NB4 (cell line): ENCODE measurements at regions not wholly inside any gene's neighbourhood (a gene's known extent, or its start where the extent isn't known, plus 50 kb on each side); places are given as distances from the start of the nearest gene placed in this dataset.

Experiments
- DNase-seq: peaks from one replicate; pipeline ENCODE4 v3.0.0; 2010; ENCODE audit warnings: low read depth
- H3K4me3 ChIP-seq: one replicate; pipeline ENCODE4 v1.5.1; 2011; ENCODE audit warnings: mild to moderate bottlenecking, low read depth, low read length, moderate library complexity
- MAX ChIP-seq: IDR thresholded peaks from 2 replicates; pipeline ENCODE4 v1.6.1; 2011; ENCODE audit warnings: low read depth, low read length
- MYC ChIP-seq: IDR thresholded peaks from 2 replicates; pipeline ENCODE4 v1.6.1; 2011; ENCODE audit warnings: low read depth, low read length
- POLR2A ChIP-seq: IDR thresholded peaks from 2 replicates; pipeline ENCODE4 v1.6.1; 2011; ENCODE audit warnings: mild to moderate bottlenecking; ENCODE audit not compliant: insufficient read length; ENCODE audit errors: extremely low read depth
- TF ChIP-seq, protein P1 (sequence below): IDR thresholded peaks from one replicate; pipeline ENCODE4 v1.5.1; 2012; ENCODE audit warnings: low read depth, low read length

- TF ChIP-seq MYC (no peak), MAX (no peak), POLR2A (no peak)
- TF ChIP-seq, protein P1, sequence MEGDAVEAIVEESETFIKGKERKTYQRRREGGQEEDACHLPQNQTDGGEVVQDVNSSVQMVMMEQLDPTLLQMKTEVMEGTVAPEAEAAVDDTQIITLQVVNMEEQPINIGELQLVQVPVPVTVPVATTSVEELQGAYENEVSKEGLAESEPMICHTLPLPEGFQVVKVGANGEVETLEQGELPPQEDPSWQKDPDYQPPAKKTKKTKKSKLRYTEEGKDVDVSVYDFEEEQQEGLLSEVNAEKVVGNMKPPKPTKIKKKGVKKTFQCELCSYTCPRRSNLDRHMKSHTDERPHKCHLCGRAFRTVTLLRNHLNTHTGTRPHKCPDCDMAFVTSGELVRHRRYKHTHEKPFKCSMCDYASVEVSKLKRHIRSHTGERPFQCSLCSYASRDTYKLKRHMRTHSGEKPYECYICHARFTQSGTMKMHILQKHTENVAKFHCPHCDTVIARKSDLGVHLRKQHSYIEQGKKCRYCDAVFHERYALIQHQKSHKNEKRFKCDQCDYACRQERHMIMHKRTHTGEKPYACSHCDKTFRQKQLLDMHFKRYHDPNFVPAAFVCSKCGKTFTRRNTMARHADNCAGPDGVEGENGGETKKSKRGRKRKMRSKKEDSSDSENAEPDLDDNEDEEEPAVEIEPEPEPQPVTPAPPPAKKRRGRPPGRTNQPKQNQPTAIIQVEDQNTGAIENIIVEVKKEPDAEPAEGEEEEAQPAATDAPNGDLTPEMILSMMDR: no peak
- no peak overlapping the region for H3K4me3 ChIP-seq
- no peak for DNase-seq
Measured at GRCh38 chr9:12972608-12973589, 198.1 kb downstream of the LURAP1L start.

DNA sequence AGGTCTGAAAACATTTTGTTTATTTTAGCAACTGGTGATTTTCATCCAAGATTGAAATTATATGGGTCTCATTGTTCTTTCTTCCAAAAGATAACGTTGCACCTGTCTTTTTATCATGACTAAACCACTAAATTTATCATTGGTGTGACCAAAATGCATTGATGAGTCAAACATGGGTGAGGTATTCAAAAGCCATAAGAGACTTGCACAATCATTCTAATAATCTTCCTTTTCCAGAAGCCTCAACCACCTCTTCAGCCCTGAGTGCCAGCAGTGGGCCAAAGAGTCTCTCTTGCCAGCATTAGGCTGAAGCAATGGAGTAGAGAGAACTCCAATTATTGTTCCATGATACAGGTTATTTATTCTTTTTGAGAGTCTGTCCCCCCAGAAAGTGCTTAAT, 198.9 kb downstream of the LURAP1L start:
- TF ChIP-seq POLR2A (no peak), MAX (no peak), MYC (no peak)
- TF ChIP-seq, protein P1: no peak
- DNase-seq: no peak
- H3K4me3 ChIP-seq: no peak overlapping the region

- H3K4me3 ChIP-seq: no peak overlapping the region
- DNase-seq: no peak
- TF ChIP-seq MAX (no peak), MYC (no peak), POLR2A (no peak)
- TF ChIP-seq, protein P1: no peak
Measured at GRCh38 chr9:12974671-12975070, 199.9 kb downstream of the LURAP1L start.

GRCh38 chr9:12975496-12975895, 200.7 kb downstream of the LURAP1L start:
- no peak for DNase-seq
- no peak overlapping the region for H3K4me3 ChIP-seq
- TF ChIP-seq MAX (no peak), MYC (no peak), POLR2A (no peak)
- TF ChIP-seq, protein P1: no peak

DNA sequence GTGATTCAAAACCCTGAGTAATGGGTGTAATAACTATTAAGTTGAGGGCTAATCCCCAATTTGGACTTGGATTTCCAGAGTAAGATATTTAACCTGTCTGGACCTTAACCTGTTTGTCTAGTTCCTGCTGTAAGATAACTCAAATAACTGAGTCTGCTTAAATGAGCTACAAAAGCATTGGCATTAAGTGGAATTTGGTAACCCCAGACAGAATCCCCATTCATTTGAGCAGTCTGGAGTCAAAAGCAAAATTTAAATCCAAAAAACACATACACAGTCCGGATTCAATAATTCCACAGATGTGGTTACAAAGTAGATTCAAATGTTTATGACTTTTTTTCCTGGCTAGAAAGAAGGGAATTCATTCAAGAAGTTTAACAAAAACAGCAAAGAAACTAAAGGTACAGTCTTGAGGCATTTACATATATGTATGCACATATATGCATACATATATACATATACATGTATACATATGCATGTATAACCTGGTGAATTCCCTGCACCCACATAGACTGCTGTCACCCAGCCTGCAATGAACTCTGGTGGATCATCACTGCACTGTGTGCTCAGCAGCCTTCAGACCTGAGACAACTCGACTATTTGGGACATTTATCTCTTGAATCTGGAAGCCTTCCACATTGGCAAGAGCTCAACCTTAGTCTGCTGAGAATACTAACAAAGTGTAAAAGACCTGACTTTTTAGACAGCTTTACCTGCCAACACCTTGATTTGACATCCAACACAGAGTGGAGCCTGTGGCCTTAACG, 205.4 kb downstream of the LURAP1L start:
- TF ChIP-seq MYC (no peak), POLR2A (no peak), MAX (no peak)
- TF ChIP-seq, protein P1: no peak
- DNase-seq: no peak
- H3K4me3 ChIP-seq: no peak overlapping the region
